IPS-15b (cell line): ENCODE measurements at regions not wholly inside any gene's neighbourhood (a gene's known extent, or its start where the extent isn't known, plus 50 kb on each side); places are given as distances from the start of the nearest gene placed in this dataset.

ENCODE experiments used
- H3K27me3 ChIP-seq: one replicate; pipeline ENCODE4 v1.6.1; 2013; ENCODE audit warnings: low read length; ENCODE audit not compliant: control insufficient read depth, insufficient read depth
- H3K36me3 ChIP-seq: one replicate; pipeline ENCODE4 v1.6.1; 2013; ENCODE audit warnings: low read length; ENCODE audit not compliant: control insufficient read depth, insufficient read depth
- H3K4me1 ChIP-seq: one replicate; pipeline ENCODE4 v1.6.1; 2013; ENCODE audit warnings: mild to moderate bottlenecking, low read length; ENCODE audit not compliant: control insufficient read depth, insufficient read depth
- H3K4me3 ChIP-seq: one replicate; pipeline ENCODE4 v1.5.1; 2013; ENCODE audit warnings: low read depth, low read length
- H3K9ac ChIP-seq: one replicate; pipeline ENCODE4 v1.6.1; 2013; ENCODE audit warnings: low read depth, mild to moderate bottlenecking, low read length
- H3K9me3 ChIP-seq: one replicate; pipeline ENCODE4 v1.6.1; 2013; ENCODE audit warnings: mild to moderate bottlenecking, low read length; ENCODE audit not compliant: control insufficient read depth, insufficient read depth

DNA sequence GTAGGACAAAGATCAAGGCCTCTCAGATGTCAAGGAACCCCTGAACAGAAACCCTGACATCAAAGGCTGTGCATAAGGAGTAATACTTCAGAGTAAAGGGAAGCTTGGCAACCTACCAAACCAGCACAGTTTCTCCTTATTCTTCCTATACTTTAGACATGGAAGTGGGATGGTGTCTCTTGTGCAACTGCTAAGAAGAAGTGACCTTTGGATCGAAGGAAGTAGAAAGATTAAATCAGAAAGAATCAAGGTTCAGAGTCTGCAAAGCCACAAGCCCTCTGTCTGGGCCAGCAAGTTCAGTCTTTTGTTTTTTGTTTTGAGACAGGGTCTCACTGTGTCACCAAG lies 66.2 kb upstream of the SLC39A10 start:
- no peaks in the 10 kb centered on the region for H3K27me3 ChIP-seq
- no peaks in the 10 kb centered on the region for H3K9me3 ChIP-seq
- H3K9ac ChIP-seq, result no peak overlapping the region
- no peaks in the 10 kb centered on the region for H3K36me3 ChIP-seq
- H3K4me1 ChIP-seq, result peaks cover 7% of the 10 kb centered on the region
- no peak overlapping the region for H3K4me3 ChIP-seq

DNA sequence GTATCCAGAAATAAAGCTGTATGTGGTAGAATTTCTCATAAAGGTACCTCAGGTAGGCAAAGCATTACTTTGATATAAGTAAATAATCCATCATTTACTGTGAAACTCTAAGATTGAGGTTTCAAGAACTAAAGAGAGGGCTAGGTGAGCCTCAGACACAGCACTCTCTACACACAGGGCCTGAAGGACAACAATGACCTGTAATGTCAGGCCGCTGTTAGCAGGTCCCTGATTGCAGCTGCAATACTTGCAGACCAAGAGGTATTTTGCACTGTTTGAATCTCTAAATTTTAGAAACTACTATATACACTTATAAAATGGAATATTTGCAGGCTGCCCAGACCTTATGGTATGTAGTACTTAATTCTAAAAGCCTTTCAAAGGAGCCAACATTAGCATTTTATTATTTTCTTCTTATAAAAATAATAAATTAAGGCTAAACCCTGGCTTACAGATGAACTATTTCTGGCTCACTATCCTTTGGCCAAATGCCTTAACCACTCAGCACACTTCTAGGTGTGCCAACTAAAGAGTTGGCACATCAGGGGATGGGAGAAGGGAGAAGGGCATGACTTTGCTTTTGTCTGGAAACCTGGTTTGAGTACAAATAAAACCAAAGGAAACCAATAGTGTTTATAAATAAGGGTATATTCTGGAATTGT lies 66.7 kb upstream of the SLC39A10 start:
- Histone ChIP-seq H3K36me3 (no peaks in the 10 kb centered on the region), H3K27me3 (no peaks in the 10 kb centered on the region), H3K9ac (no peak overlapping the region), H3K9me3 (no peaks in the 10 kb centered on the region), H3K4me3 (no peak overlapping the region), H3K4me1 (peaks cover 7% of the 10 kb centered on the region)

DNA sequence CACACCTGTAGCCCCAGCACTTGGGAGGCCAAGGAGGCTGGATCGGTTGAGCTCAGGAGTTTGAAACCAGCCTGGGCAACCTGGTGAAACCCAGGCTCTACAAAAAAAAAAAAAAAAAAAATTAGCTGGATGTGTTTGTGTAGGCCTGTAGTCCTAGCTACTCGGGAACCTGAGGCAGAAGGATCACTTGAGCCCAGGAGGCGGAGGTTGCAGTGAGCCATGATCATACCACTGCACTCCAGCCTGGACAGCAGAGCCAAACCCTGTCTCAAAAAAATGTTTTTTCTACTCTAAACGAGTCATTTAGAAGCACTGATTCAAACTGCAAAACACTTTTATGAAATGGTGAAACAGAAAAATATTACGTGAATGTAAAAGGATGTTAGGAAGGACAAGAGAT lies 69.1 kb upstream of the SLC39A10 start:
- H3K9me3 ChIP-seq, result no peaks in the 10 kb centered on the region
- H3K4me3 ChIP-seq, result no peak overlapping the region
- H3K36me3 ChIP-seq, result no peaks in the 10 kb centered on the region
- no peak overlapping the region for H3K9ac ChIP-seq
- H3K27me3 ChIP-seq, result no peaks in the 10 kb centered on the region
- peaks cover 2% of the 10 kb centered on the region for H3K4me1 ChIP-seq

DNA sequence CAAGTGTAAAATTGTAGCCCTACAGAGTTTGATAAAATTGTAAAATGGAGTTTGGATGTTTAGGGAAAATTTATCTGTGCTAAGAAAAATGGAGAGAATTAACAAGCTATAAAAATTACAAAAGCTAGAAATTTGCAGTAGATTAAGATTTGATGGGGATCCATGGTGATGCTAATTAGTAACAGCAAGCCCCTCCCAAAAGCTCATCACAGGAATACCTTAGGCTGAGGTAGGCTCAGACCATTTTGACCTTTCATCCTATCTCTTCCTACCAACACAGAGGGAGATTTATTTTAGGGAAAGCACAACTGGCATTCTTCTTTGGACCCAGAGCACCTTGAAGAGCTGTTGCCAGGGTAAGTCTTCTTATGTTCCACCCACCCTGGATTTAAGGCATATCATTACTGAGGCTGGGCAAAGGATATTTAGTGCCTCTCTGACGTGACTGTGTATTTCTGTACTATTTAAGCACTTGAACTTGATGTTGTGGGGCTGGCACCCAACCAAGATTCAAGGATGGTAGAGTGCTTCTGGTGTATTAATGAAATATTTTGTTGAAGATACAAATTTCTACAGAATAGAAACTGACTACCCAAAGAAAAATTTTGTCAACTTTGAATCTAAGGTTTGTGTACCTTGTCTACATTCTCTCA lies 70.8 kb upstream of the SLC39A10 start:
- Histone ChIP-seq H3K27me3 (no peaks in the 10 kb centered on the region), H3K9me3 (no peaks in the 10 kb centered on the region), H3K9ac (no peak overlapping the region), H3K4me3 (peak overlapping the region; percentile 75), H3K4me1 (peaks cover 2% of the 10 kb centered on the region), H3K36me3 (no peaks in the 10 kb centered on the region)

DNA sequence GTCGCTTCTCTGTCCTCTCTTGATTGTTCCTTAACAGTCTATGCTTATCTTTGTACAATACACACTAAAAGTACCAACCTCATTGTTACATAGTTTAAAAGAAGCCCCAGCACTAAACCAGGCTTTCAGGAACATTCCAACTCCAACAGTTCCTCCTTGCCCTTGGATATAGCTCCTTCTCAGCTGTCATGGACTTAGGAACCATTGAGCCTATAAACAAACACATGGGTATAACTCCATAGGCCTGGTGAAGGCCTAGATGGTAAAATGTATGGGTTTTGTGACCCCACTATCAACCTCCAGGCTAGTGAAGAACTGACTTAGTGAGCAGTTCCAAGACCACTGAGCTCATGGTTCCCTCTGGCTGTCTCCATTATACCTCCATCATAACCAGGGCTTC lies 74.8 kb upstream of the SLC39A10 start:
- H3K36me3 ChIP-seq, result no peaks in the 10 kb centered on the region
- no peak overlapping the region for H3K9ac ChIP-seq
- H3K9me3 ChIP-seq, result no peaks in the 10 kb centered on the region
- H3K27me3 ChIP-seq, result no peaks in the 10 kb centered on the region
- no peak overlapping the region for H3K4me3 ChIP-seq
- no peaks in the 10 kb centered on the region for H3K4me1 ChIP-seq

DNA sequence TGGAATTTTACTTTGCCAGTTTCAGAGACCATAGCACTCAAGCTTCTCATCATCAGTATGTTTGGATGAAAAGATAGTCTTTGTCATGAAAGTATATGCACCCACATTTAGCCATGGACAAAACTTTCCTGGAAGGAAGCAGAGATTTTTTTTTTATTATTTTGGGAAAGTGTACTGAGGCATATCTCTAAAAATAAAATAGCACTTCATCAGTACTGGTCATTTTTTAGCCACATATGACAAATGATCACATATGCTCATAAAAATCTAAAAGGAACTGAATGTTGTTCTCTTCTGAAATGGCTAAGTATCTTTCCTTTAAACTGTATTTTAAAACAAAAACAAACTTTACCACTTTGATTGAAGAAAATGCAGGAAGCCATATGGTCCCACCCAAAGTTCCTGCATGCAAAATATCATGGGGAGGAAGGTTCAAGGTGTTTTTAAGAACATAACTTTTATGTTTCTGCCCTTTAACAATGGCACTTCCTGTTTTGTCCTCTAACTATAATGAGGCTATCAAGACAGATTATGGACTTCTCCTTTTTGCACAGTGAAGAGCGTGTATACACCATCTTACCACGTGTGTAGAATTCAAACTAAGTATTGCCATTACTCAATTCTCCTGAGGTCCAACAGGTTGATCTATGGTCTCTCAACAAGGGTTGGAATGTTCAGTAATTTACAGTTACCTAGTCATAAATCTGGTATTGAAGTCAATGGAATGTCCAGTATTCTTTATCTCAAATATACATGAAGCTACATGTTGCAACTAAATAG lies 77.1 kb upstream of the SLC39A10 start:
- H3K27me3 ChIP-seq, result no peaks in the 10 kb centered on the region
- no peaks in the 10 kb centered on the region for H3K9me3 ChIP-seq
- H3K9ac ChIP-seq, result no peak overlapping the region
- H3K4me1 ChIP-seq, result no peaks in the 10 kb centered on the region
- no peak overlapping the region for H3K4me3 ChIP-seq
- H3K36me3 ChIP-seq, result no peaks in the 10 kb centered on the region

DNA sequence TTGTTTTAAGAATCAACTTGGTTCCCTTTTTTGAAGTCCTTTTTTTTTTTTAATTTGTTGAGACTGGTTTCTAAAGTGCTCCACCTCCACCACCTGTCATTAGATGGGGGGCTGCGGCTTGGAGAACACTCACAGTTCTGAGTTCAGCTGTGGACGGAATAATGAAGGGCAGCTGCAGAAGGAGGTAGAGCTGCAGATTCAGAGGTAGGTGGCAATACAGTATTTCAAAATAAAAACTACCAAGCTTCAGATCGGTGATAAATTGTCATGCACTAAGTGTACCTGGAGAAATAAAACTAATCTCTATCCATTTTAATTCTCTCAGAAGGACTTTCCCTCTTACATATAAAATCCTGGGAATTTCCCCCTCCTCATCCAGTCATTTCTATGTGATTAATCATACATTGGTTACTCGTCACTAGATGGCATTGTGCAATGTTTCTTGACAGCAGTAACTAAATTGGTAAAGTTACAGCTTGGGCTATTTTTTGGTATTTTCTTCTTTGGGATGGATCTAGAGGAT lies 81.1 kb upstream of the SLC39A10 start:
- H3K36me3 ChIP-seq, result no peaks in the 10 kb centered on the region
- H3K4me3 ChIP-seq, result no peak overlapping the region
- no peak overlapping the region for H3K9ac ChIP-seq
- H3K27me3 ChIP-seq, result no peaks in the 10 kb centered on the region
- no peaks in the 10 kb centered on the region for H3K9me3 ChIP-seq
- H3K4me1 ChIP-seq, result no peaks in the 10 kb centered on the region

DNA sequence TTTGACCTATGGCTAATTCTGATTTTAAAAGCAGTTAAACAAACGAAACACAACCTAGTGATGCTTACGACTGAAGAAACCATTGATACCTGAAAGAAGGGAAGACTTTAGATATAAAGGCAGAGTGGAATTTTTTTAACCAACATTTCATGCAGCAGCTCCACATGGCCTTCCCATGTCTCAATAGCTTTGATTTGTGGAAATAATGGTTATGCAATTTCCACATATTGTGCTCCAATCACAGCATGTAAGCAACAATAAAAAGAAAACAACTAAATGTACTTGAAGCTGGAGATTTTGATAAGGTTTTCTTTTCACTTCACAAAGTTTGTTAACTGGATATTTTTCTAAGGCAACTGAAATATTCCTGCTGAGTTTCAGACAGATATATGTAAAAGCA lies 82.0 kb upstream of the SLC39A10 start:
- Histone ChIP-seq H3K4me1 (no peaks in the 10 kb centered on the region), H3K9me3 (no peaks in the 10 kb centered on the region), H3K9ac (no peak overlapping the region), H3K4me3 (no peak overlapping the region), H3K36me3 (no peaks in the 10 kb centered on the region), H3K27me3 (no peaks in the 10 kb centered on the region)

DNA sequence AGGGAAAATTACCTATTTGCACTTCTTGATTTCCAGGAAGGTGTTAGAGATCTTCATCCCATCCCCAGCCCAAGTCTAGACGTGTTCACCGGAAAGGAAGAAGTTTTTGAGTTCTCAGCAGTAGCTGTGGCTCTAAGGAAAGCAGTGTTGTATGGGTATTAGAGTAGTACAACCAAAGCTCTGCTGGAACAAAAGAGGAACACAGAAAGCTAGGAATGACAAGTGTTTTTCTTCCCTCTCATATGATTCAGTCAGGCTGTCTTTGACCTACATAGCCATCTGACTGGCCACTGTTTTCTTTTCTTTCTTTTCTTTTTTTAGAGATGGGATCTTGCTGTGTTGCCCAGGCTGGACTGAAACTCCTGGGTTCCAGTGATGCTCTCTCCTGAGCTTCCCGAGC lies 82.7 kb upstream of the SLC39A10 start:
- H3K4me3 ChIP-seq, result no peak overlapping the region
- H3K4me1 ChIP-seq, result no peaks in the 10 kb centered on the region
- H3K27me3 ChIP-seq, result no peaks in the 10 kb centered on the region
- no peak overlapping the region for H3K9ac ChIP-seq
- no peaks in the 10 kb centered on the region for H3K9me3 ChIP-seq
- no peaks in the 10 kb centered on the region for H3K36me3 ChIP-seq

DNA sequence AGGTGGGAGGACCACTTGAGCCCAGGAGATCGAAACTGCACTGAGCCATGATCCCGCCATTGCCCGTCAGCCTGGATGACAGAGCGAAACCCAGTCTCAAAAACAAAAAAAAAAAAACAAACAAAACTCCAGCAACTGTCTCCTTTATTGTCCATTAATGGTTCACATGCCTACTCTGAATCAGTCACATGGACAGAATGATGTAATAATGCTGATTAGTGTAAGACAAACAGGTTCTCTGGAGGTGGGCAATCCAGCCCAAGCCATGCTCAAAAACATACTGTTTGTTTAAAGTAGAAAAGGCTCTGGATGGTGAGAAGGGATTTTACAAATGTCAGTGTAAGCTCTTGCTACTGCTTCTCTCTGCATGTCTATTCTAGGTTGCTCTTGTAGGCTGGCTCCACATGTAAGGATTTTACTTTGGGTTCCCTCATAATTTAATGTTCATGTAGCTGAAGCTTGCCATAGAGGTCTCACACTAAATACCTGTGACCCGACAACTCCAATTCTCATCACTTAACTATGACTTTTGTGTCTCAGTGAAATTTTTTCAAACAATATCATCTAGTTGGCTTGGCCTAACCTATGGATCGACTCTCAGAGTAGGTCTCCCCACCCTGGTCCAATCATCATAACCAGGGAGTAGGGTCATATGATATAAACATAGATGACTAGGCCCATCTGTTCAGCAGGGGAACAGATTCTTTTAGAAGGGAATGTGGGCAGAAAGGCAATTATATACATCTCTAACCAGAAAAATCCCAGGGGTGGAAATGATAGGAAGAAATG lies 83.9 kb upstream of the SLC39A10 start:
- H3K9me3 ChIP-seq, result no peaks in the 10 kb centered on the region
- no peaks in the 10 kb centered on the region for H3K27me3 ChIP-seq
- H3K4me3 ChIP-seq, result no peak overlapping the region
- no peaks in the 10 kb centered on the region for H3K4me1 ChIP-seq
- no peaks in the 10 kb centered on the region for H3K36me3 ChIP-seq
- H3K9ac ChIP-seq, result no peak overlapping the region

DNA sequence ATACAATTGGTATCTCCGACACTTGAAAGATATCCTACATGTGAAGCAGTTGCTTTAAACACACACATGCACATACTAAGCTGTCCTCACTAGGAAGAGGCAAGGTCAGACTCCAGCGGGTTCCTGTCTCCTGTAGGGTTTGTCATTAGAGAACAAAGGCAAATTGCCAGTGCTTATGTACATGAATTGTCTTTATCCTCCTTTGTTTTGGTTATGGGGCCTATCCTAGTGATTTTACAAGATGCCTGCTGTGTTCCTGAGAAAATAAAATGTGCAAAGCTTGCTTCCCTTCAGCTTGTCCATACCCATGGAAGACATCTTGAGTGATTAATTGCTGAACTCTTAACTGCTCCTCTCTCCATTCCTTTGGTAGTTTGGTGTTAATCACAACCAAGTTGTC lies 86.7 kb upstream of the SLC39A10 start:
- H3K27me3 ChIP-seq, result no peaks in the 10 kb centered on the region
- no peaks in the 10 kb centered on the region for H3K9me3 ChIP-seq
- no peak overlapping the region for H3K9ac ChIP-seq
- no peaks in the 10 kb centered on the region for H3K36me3 ChIP-seq
- H3K4me3 ChIP-seq, result no peak overlapping the region
- H3K4me1 ChIP-seq, result no peaks in the 10 kb centered on the region
